AG09319 (cell line): ENCODE measurements at regions not wholly inside any gene's neighbourhood (a gene's known extent, or its start where the extent isn't known, plus 50 kb on each side); places are given as distances from the start of the nearest gene placed in this dataset.

Source experiments
- DNase-seq: peaks from one replicate; pipeline ENCODE4 v3.0.0-alpha.2; 2010; ENCODE audit warnings: low read depth; ENCODE audit errors: extremely low read depth
- CTCF ChIP-seq: IDR thresholded peaks from 2 replicates; pipeline ENCODE4 v1.5.1; 2011; ENCODE audit warnings: low read depth, mild to moderate bottlenecking, inconsistent platforms, low read length, moderate library complexity

GRCh38 chr16:87192452-87193073 is 124.6 kb downstream of the C16orf95 start:
- DNase-seq: no peak
- no peak for TF ChIP-seq CTCF

GRCh38 chr16:87194172-87194571 is 123.0 kb downstream of the C16orf95 start:
- no peak for TF ChIP-seq CTCF
- DNase-seq: no peak

GRCh38 chr16:87195161-87195560 is 122.0 kb downstream of the C16orf95 start:
- no peak for TF ChIP-seq CTCF
- no peak for DNase-seq

GRCh38 chr16:87196231-87196630 is 121.0 kb downstream of the C16orf95 start:
- no peak for DNase-seq
- TF ChIP-seq CTCF: no peak

GRCh38 chr16:87196661-87197060 is 120.5 kb downstream of the C16orf95 start:
- no peak for DNase-seq
- no peak for TF ChIP-seq CTCF

- DNase-seq: no peak
- no peak for TF ChIP-seq CTCF
These were observed 118.8 kb downstream of the C16orf95 start for GRCh38 chr16:87198328-87198832.

- TF ChIP-seq CTCF: no peak
- DNase-seq: no peak
These were observed 118.3 kb downstream of the C16orf95 start for GRCh38 chr16:87198881-87199280.
